ENCODE measurements at regions not wholly inside any gene's neighbourhood (a gene's known extent, or its start where the extent isn't known, plus 50 kb on each side); places are given as distances from the start of the nearest gene placed in this dataset.

DNA sequence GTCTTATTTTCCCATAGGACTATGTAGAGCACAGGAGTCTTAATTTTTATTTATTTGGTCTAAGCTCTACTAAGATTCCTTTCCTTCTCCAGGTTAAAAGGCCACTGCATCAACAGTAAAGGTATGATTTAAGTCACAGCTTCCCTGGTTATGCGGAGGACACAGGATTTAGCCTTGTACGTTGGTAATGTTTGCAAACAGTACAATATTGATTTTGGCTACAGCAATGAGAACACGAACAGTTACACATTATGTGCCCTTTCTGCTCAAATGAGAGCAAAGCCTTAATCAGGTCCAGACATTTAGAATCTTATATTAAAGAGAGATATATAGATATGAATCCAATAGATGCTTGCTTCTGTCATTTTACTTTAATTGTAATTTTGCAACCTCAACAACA is 264.0 kb downstream of the NUF2 start:
- in situ Hi-C loops (cut with HindIII; ENCODE audit: low pct_unique_long_range_greater_than_20kb, low sequenced_read_pairs): no loop called here
- POLR2A ChIA-PET: no interaction called here
- Histone ChIP-seq H3K27me3 (ENCODE audit: control insufficient read depth, insufficient read depth, low read length) (no peaks in the 10 kb centered on the region), H3K4me1 (ENCODE audit: control insufficient read depth, insufficient read depth, low read length) (no peaks in the 10 kb centered on the region), H3K4me3 (ENCODE audit: low read depth in 2 of 2, low read length in 2 of 2) (no peak overlapping the region), H3K36me3 (ENCODE audit: control insufficient read depth, insufficient read depth, low read length) (no peaks in the 10 kb centered on the region), H3K27ac (ENCODE audit: low read length) (no peak overlapping the region), H3K9me3 (ENCODE audit: control insufficient read depth, insufficient read depth, low read depth, low read length) (0 out of 2 replicates have a peak, but pooled peaks cover 2% of the 10 kb centered on the region)
- no peak for DNase-seq (ENCODE audit: low read depth, low spot score)
- ATAC-seq: no peak
- BruUV-seq (replicated peaks): no TSS peak
- intact Hi-C loops (cut with micrococcal nuclease; ENCODE audit: unreplicated experiment): no loop called here
- TF ChIP-seq, protein P1, sequence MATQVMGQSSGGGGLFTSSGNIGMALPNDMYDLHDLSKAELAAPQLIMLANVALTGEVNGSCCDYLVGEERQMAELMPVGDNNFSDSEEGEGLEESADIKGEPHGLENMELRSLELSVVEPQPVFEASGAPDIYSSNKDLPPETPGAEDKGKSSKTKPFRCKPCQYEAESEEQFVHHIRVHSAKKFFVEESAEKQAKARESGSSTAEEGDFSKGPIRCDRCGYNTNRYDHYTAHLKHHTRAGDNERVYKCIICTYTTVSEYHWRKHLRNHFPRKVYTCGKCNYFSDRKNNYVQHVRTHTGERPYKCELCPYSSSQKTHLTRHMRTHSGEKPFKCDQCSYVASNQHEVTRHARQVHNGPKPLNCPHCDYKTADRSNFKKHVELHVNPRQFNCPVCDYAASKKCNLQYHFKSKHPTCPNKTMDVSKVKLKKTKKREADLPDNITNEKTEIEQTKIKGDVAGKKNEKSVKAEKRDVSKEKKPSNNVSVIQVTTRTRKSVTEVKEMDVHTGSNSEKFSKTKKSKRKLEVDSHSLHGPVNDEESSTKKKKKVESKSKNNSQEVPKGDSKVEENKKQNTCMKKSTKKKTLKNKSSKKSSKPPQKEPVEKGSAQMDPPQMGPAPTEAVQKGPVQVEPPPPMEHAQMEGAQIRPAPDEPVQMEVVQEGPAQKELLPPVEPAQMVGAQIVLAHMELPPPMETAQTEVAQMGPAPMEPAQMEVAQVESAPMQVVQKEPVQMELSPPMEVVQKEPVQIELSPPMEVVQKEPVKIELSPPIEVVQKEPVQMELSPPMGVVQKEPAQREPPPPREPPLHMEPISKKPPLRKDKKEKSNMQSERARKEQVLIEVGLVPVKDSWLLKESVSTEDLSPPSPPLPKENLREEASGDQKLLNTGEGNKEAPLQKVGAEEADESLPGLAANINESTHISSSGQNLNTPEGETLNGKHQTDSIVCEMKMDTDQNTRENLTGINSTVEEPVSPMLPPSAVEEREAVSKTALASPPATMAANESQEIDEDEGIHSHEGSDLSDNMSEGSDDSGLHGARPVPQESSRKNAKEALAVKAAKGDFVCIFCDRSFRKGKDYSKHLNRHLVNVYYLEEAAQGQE (IDR thresholded peaks at IDR 0.05; ENCODE audit: insufficient read depth in 1 of 2, low read depth in 2 of 2, low read length in 1 of 2): no peak
- CTCF ChIA-PET: no interaction called here

DNA sequence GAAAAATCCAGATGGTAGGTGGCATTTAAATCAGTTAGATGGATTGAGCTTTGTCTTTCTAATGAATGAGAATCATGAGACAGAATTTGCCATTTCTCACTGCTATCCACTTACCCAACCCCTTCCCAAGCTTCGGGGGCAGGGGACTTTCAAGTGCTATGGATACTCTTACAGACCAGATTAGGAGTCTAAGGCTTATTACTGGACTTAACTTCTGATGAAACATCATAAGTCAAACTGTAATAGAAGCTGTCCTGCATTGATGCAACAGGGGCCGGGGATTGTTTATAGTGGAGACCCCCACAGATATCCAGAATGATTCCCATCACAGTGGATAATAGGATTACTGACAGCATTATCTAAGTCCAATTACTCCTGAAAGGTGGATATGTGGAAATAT is 267.0 kb downstream of the NUF2 start:
- Histone ChIP-seq H3K27me3 (ENCODE audit: control insufficient read depth, insufficient read depth, low read length) (no peaks in the 10 kb centered on the region), H3K27ac (ENCODE audit: low read length) (no peak overlapping the region), H3K4me1 (ENCODE audit: control insufficient read depth, insufficient read depth, low read length) (no peaks in the 10 kb centered on the region), H3K4me3 (ENCODE audit: low read depth in 2 of 2, low read length in 2 of 2) (no peak overlapping the region), H3K36me3 (ENCODE audit: control insufficient read depth, insufficient read depth, low read length) (no peaks in the 10 kb centered on the region), H3K9me3 (ENCODE audit: control insufficient read depth, insufficient read depth, low read depth, low read length) (0 out of 2 replicates have a peak, but pooled peaks cover 2% of the 10 kb centered on the region)
- ATAC-seq: no peak
- no TSS peak for BruUV-seq (replicated peaks)
- in situ Hi-C loops (cut with HindIII; ENCODE audit: low pct_unique_long_range_greater_than_20kb, low sequenced_read_pairs): no loop called here
- ChIA-PET CTCF (no interaction called here), POLR2A (no interaction called here)
- TF ChIP-seq POLR2AphosphoS5 (IDR thresholded peaks at IDR 0.05; ENCODE audit: low read depth, low read length): no peak
- no peak for TF ChIP-seq TCF7L2 (IDR thresholded peaks at IDR 0.05; ENCODE audit: low read depth, low read length)
- TF ChIP-seq, protein P1 (IDR thresholded peaks at IDR 0.05; ENCODE audit: insufficient read depth in 1 of 2, low read depth in 2 of 2, low read length in 1 of 2): no peak
- no peak for TF ChIP-seq SIN3A (IDR thresholded peaks at IDR 0.05; ENCODE audit: borderline replicate concordance, insufficient read depth, low read depth, low read length)
- TF ChIP-seq, protein P2, sequence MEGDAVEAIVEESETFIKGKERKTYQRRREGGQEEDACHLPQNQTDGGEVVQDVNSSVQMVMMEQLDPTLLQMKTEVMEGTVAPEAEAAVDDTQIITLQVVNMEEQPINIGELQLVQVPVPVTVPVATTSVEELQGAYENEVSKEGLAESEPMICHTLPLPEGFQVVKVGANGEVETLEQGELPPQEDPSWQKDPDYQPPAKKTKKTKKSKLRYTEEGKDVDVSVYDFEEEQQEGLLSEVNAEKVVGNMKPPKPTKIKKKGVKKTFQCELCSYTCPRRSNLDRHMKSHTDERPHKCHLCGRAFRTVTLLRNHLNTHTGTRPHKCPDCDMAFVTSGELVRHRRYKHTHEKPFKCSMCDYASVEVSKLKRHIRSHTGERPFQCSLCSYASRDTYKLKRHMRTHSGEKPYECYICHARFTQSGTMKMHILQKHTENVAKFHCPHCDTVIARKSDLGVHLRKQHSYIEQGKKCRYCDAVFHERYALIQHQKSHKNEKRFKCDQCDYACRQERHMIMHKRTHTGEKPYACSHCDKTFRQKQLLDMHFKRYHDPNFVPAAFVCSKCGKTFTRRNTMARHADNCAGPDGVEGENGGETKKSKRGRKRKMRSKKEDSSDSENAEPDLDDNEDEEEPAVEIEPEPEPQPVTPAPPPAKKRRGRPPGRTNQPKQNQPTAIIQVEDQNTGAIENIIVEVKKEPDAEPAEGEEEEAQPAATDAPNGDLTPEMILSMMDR (IDR thresholded peaks at IDR 0.05): no peak
- intact Hi-C loops (cut with micrococcal nuclease; ENCODE audit: unreplicated experiment): no loop called here
- DNase-seq (ENCODE audit: low read depth, low spot score): no peak
